ENCODE measurements at regions not wholly inside any gene's neighbourhood (a gene's known extent, or its start where the extent isn't known, plus 50 kb on each side); places are given as distances from the start of the nearest gene placed in this dataset.

DNA sequence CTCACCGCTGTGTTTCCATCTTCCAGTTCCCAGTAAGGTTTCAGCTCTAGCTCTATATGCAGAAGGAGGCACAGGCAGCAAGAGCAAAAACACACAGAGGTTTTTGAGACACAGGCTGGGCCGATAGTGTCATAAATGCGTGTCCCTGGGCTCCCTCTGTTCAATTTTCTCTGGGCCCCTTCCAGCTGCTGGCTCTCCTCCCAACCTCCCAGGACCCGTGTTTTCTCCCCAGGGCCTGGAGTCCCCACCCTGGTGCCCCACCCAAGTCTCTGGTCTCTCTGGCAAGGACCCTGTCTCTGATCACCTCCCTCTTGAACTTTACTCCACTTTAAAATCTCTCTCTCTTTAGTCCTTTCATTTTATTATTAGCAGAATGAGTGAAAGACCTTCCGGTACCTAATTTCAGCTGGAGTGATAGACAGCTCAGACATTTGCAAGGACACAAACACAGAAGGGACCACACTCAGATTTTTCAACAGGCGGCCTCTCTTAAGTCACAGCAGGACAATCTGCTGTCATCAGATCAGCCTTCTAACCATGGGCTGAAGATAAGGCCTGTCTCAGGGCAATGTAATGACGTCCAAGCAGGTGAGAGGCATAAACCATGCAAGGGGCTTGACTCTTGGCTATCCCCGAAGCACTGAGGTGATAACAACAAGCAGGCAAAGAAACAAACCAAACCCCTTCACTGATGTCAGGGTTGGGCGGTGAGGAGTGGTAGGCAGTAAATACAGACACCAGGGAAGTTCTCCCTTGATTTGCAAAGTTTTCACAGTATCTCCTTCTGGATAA is 190.0 kb upstream of the IRS2 start:
- Histone ChIP-seq H3K9me3 (ENCODE audit: control insufficient read depth, low read length) (no peaks in the 10 kb centered on the region), H4K91ac (ENCODE audit: low read length) (no peak overlapping the region), H2BK12ac (ENCODE audit: low read length in 2 of 2) (no peak overlapping the region), H3K4me1 (ENCODE audit: control insufficient read depth, insufficient read depth, low read depth, low read length) (no peaks in the 10 kb centered on the region), H3K18ac (ENCODE audit: low read depth in 1 of 2, low read length in 2 of 2) (no peak overlapping the region), H2AFZ (ENCODE audit: low read depth, low read length) (no peak overlapping the region), H3K4me3 (ENCODE audit: insufficient read depth in 1 of 2, low read depth in 1 of 2, low read length in 2 of 2) (no peak overlapping the region), H3K4me2 (ENCODE audit: low read length, poor library complexity, severe bottlenecking) (no peak overlapping the region), H3K27ac (ENCODE audit: low read length, poor library complexity, severe bottlenecking) (no peak overlapping the region), H3K4ac (ENCODE audit: low read depth in 1 of 2, low read length in 2 of 2) (no peak overlapping the region), H3K27me3 (ENCODE audit: control insufficient read depth in 1 of 2, insufficient read depth in 1 of 2, low read length in 2 of 2) (peaks cover 0 to 10% of the 10 kb centered on the region in 2 experiments), H2AK5ac (ENCODE audit: low read length, severe bottlenecking) (no peak overlapping the region), H2BK5ac (ENCODE audit: low read depth, low read length, poor library complexity, severe bottlenecking) (no peak overlapping the region), H2BK120ac (ENCODE audit: low read depth, low read length) (no peak overlapping the region), H3K36me3 (ENCODE audit: control insufficient read depth in 1 of 2, insufficient read depth in 2 of 2, low read depth in 1 of 2, low read length in 2 of 2) (no peaks in the 10 kb centered on the region), H3K14ac (ENCODE audit: low read length in 2 of 2) (no peak overlapping the region), H4K8ac (ENCODE audit: low read length) (no peak overlapping the region), H2BK15ac (ENCODE audit: low read depth, poor library complexity, severe bottlenecking) (peak overlapping the region; percentile 60), H3K9ac (ENCODE audit: low read length) (no peak overlapping the region), H3K79me1 (replicated peaks; ENCODE audit: low read length, poor library complexity, severe bottlenecking) (no peaks in the 10 kb centered on the region), H3K23ac (ENCODE audit: low read length in 2 of 2) (no peak overlapping the region)
- DNase-seq, result no peak
- WGBS, result 76% methylated on average over 9 of the region's 9 CpGs

DNA sequence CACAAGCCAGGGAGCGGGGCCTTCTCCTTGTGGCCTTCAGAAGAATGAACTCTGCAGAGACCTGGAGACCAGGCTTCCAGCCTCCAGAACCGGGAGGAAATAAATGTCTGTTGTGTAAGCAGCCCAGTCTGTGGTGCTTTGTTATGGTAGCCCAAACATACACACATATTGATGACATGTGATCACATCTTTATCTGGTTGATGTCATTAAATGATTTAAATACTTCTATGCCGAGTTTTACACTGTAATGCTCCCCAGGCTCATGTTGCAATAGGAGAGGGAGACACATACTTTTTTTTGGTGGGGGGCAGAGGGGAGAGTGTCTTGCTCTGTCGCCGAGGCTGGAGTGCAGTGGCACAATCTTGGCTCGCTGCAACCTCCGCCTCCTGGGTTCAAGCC is 188.0 kb upstream of the IRS2 start:
- peak; percentile 13 for DNase-seq
- Histone ChIP-seq H2AFZ (ENCODE audit: low read depth, low read length) (no peak overlapping the region), H3K14ac (ENCODE audit: low read length in 2 of 2) (no peak overlapping the region), H3K79me1 (replicated peaks; ENCODE audit: low read length, poor library complexity, severe bottlenecking) (no peaks in the 10 kb centered on the region), H3K4ac (ENCODE audit: low read depth in 1 of 2, low read length in 2 of 2) (no peak overlapping the region), H3K4me2 (ENCODE audit: low read length, poor library complexity, severe bottlenecking) (no peak overlapping the region), H3K18ac (ENCODE audit: low read depth in 1 of 2, low read length in 2 of 2) (no peak overlapping the region), H2BK120ac (ENCODE audit: low read depth, low read length) (no peak overlapping the region), H3K9me3 (ENCODE audit: control insufficient read depth, low read length) (peaks cover 11% of the 10 kb centered on the region), H4K91ac (ENCODE audit: low read length) (no peak overlapping the region), H2AK5ac (ENCODE audit: low read length, severe bottlenecking) (no peak overlapping the region), H3K9ac (ENCODE audit: low read length) (no peak overlapping the region), H3K36me3 (ENCODE audit: control insufficient read depth in 1 of 2, insufficient read depth in 2 of 2, low read depth in 1 of 2, low read length in 2 of 2) (no peaks in the 10 kb centered on the region), H4K8ac (ENCODE audit: low read length) (no peak overlapping the region), H3K23ac (ENCODE audit: low read length in 2 of 2) (no peak overlapping the region), H3K4me3 (ENCODE audit: insufficient read depth in 1 of 2, low read depth in 1 of 2, low read length in 2 of 2) (no peak overlapping the region), H3K27ac (ENCODE audit: low read length, poor library complexity, severe bottlenecking) (no peak overlapping the region), H3K4me1 (ENCODE audit: control insufficient read depth, insufficient read depth, low read depth, low read length) (no peaks in the 10 kb centered on the region), H2BK12ac (ENCODE audit: low read length in 2 of 2) (no peak overlapping the region), H2BK5ac (ENCODE audit: low read depth, low read length, poor library complexity, severe bottlenecking) (no peak overlapping the region), H3K27me3 (ENCODE audit: control insufficient read depth in 1 of 2, insufficient read depth in 1 of 2, low read length in 2 of 2) (peaks cover 0 to 10% of the 10 kb centered on the region in 2 experiments), H2BK15ac (ENCODE audit: low read depth, poor library complexity, severe bottlenecking) (no peak overlapping the region)
- 92% methylated on average over 4 of the region's 7 CpGs for WGBS

DNA sequence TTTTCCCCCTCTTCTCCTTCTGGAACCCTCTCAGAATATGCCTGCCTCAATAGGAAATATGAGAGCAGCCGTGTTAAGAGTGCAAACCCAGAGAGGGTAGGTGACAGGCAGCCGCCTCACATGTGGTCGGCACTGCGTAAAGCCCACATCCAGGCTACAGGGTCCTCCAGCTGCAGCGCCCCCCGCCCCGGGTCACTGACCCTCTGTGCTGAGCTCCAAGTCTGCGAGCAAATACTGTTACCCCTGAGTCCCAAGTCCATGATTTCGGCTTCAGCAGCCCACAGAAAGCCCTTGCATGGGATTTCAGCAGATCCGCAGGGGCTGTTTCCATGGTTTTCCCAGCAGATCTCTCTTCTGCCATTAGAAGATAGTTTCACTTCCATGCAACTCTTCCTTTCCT is 186.9 kb upstream of the IRS2 start:
- Histone ChIP-seq H4K91ac (ENCODE audit: low read length) (no peak overlapping the region), H2BK5ac (ENCODE audit: low read depth, low read length, poor library complexity, severe bottlenecking) (no peak overlapping the region), H2AFZ (ENCODE audit: low read depth, low read length) (no peak overlapping the region), H3K14ac (ENCODE audit: low read length in 2 of 2) (no peak overlapping the region), H3K18ac (ENCODE audit: low read depth in 1 of 2, low read length in 2 of 2) (no peak overlapping the region), H2AK5ac (ENCODE audit: low read length, severe bottlenecking) (no peak overlapping the region), H2BK15ac (ENCODE audit: low read depth, poor library complexity, severe bottlenecking) (no peak overlapping the region), H3K27me3 (ENCODE audit: control insufficient read depth in 1 of 2, insufficient read depth in 1 of 2, low read length in 2 of 2) (peaks cover 0 to 17% of the 10 kb centered on the region in 2 experiments), H2BK120ac (ENCODE audit: low read depth, low read length) (no peak overlapping the region), H3K9ac (ENCODE audit: low read length) (no peak overlapping the region), H3K4me3 (ENCODE audit: insufficient read depth in 1 of 2, low read depth in 1 of 2, low read length in 2 of 2) (no peak overlapping the region), H3K23ac (ENCODE audit: low read length in 2 of 2) (no peak overlapping the region), H4K8ac (ENCODE audit: low read length) (no peak overlapping the region), H3K79me1 (replicated peaks; ENCODE audit: low read length, poor library complexity, severe bottlenecking) (no peaks in the 10 kb centered on the region), H3K9me3 (ENCODE audit: control insufficient read depth, low read length) (peaks cover 15% of the 10 kb centered on the region), H3K4me1 (ENCODE audit: control insufficient read depth, insufficient read depth, low read depth, low read length) (no peaks in the 10 kb centered on the region), H3K27ac (ENCODE audit: low read length, poor library complexity, severe bottlenecking) (no peak overlapping the region), H3K4me2 (ENCODE audit: low read length, poor library complexity, severe bottlenecking) (no peak overlapping the region), H3K4ac (ENCODE audit: low read depth in 1 of 2, low read length in 2 of 2) (no peak overlapping the region), H2BK12ac (ENCODE audit: low read length in 2 of 2) (no peak overlapping the region), H3K36me3 (ENCODE audit: control insufficient read depth in 1 of 2, insufficient read depth in 2 of 2, low read depth in 1 of 2, low read length in 2 of 2) (no peaks in the 10 kb centered on the region)
- DNase-seq, result no peak
- 96% methylated on average over 10 of the region's 10 CpGs for WGBS

DNA sequence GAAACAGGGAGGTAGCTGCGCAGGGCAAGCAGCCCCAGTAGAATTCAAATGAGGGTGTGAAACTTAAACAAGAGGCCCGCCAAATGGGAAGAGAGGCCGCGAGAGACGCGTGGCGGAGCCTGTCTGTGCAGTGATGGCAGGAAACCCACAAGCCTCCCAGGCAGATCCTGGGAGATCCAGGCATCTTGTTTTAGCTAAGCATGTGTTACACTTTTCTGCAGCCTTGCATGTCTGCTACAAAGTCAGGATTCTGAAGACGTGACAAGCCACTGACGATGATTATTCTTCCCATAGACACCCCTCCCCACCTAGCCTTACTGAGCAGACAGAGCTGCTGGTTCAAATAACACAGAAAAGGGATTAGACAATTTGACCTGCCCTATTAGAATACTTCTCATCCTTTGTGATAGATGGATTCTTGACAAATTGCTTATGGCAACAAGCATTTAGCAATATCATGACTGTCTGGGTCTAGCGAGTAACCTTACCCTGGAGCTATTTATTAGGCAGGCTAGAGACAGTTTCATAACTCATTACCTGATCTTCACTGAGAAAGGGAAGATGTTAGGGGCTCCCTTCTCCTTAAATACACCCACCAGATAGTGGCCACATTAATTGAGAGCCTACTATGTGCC is 185.2 kb upstream of the IRS2 start:
- Histone ChIP-seq H3K4me1 (ENCODE audit: control insufficient read depth, insufficient read depth, low read depth, low read length) (no peaks in the 10 kb centered on the region), H3K27me3 (ENCODE audit: control insufficient read depth in 1 of 2, insufficient read depth in 1 of 2, low read length in 2 of 2) (peaks cover 0 to 17% of the 10 kb centered on the region in 2 experiments), H3K4me2 (ENCODE audit: low read length, poor library complexity, severe bottlenecking) (no peak overlapping the region), H2BK15ac (ENCODE audit: low read depth, poor library complexity, severe bottlenecking) (no peak overlapping the region), H3K4ac (ENCODE audit: low read depth in 1 of 2, low read length in 2 of 2) (no peak overlapping the region), H3K27ac (ENCODE audit: low read length, poor library complexity, severe bottlenecking) (no peak overlapping the region), H2BK120ac (ENCODE audit: low read depth, low read length) (no peak overlapping the region), H3K4me3 (ENCODE audit: insufficient read depth in 1 of 2, low read depth in 1 of 2, low read length in 2 of 2) (no peak overlapping the region), H2BK12ac (ENCODE audit: low read length in 2 of 2) (no peak overlapping the region), H2BK5ac (ENCODE audit: low read depth, low read length, poor library complexity, severe bottlenecking) (no peak overlapping the region), H4K91ac (ENCODE audit: low read length) (no peak overlapping the region), H3K18ac (ENCODE audit: low read depth in 1 of 2, low read length in 2 of 2) (no peak overlapping the region), H3K23ac (ENCODE audit: low read length in 2 of 2) (no peak overlapping the region), H3K79me1 (replicated peaks; ENCODE audit: low read length, poor library complexity, severe bottlenecking) (no peaks in the 10 kb centered on the region), H3K14ac (ENCODE audit: low read length in 2 of 2) (no peak overlapping the region), H4K8ac (ENCODE audit: low read length) (no peak overlapping the region), H3K9me3 (ENCODE audit: control insufficient read depth, low read length) (peaks cover 15% of the 10 kb centered on the region), H3K9ac (ENCODE audit: low read length) (no peak overlapping the region), H3K36me3 (ENCODE audit: control insufficient read depth in 1 of 2, insufficient read depth in 2 of 2, low read depth in 1 of 2, low read length in 2 of 2) (no peaks in the 10 kb centered on the region), H2AK5ac (ENCODE audit: low read length, severe bottlenecking) (no peak overlapping the region), H2AFZ (ENCODE audit: low read depth, low read length) (no peak overlapping the region)
- WGBS, result 99% methylated on average over 9 of the region's 10 CpGs
- DNase-seq, result no peak

Data from mesenchymal stem cell (in vitro differentiated cells and primary cell).